ENCODE measurements at regions not wholly inside any gene's neighbourhood (a gene's known extent, or its start where the extent isn't known, plus 50 kb on each side); places are given as distances from the start of the nearest gene placed in this dataset.

- no peak for DNase-seq (ENCODE audit: low read depth)
Observed at GRCh38 chr7:132666774-132667172, 90.5 kb upstream of the PLXNA4 start.

- peak; percentile 4 for DNase-seq (ENCODE audit: low read depth)
Observed at GRCh38 chr7:132666071-132666773, 90.0 kb upstream of the PLXNA4 start.

GRCh38 chr7:132656846-132657776 is 80.8 kb upstream of the PLXNA4 start:
- DNase-seq (ENCODE audit: low read depth): peak; percentile 24

- no peak for DNase-seq (ENCODE audit: low read depth)
Observed at GRCh38 chr7:132656341-132656740, 80.1 kb upstream of the PLXNA4 start.

- peak; percentile 11 for DNase-seq (ENCODE audit: low read depth)
Observed at GRCh38 chr7:132655131-132655727, 79.0 kb upstream of the PLXNA4 start.

GRCh38 chr7:132654150-132654549 is 77.9 kb upstream of the PLXNA4 start:
- no peak for DNase-seq (ENCODE audit: low read depth)

- no peak for DNase-seq (ENCODE audit: low read depth)
Observed at GRCh38 chr7:132653366-132653930, 77.2 kb upstream of the PLXNA4 start.

GRCh38 chr7:132652507-132652906 is 76.2 kb upstream of the PLXNA4 start:
- DNase-seq (ENCODE audit: low read depth): no peak

GRCh38 chr7:132650498-132650897 is 74.2 kb upstream of the PLXNA4 start:
- DNase-seq (ENCODE audit: low read depth): peak; percentile 96

GRCh38 chr7:132647311-132647710 is 71.0 kb upstream of the PLXNA4 start:
- DNase-seq (ENCODE audit: low read depth): no peak

GRCh38 chr7:132646052-132646451 is 69.8 kb upstream of the PLXNA4 start:
- DNase-seq (ENCODE audit: low read depth): no peak

- DNase-seq (ENCODE audit: low read depth): no peak
Observed at GRCh38 chr7:132643302-132643701, 67.0 kb upstream of the PLXNA4 start.

GRCh38 chr7:132641238-132641637 is 65.0 kb upstream of the PLXNA4 start:
- DNase-seq (ENCODE audit: low read depth): no peak

GRCh38 chr7:132639983-132640382 is 63.7 kb upstream of the PLXNA4 start:
- no peak for DNase-seq (ENCODE audit: low read depth)

GRCh38 chr7:132638000-132638399 is 61.7 kb upstream of the PLXNA4 start:
- DNase-seq (ENCODE audit: low read depth): no peak

- no peak for DNase-seq (ENCODE audit: low read depth)
Observed at GRCh38 chr7:132636581-132636980, 60.3 kb upstream of the PLXNA4 start.

GRCh38 chr7:132635127-132635526 is 58.9 kb upstream of the PLXNA4 start:
- DNase-seq (ENCODE audit: low read depth): no peak

- DNase-seq (ENCODE audit: low read depth): no peak
Observed at GRCh38 chr7:132630834-132631233, 54.6 kb upstream of the PLXNA4 start.
